HepG2 (cell line): ENCODE measurements at regions not wholly inside any gene's neighbourhood (a gene's known extent, or its start where the extent isn't known, plus 50 kb on each side); places are given as distances from the start of the nearest gene placed in this dataset.

ENCODE experiments used
- ATAC-seq: fragments of 200-7000 bp; cut with Tn5 transposase; 3 replicates; pipeline ENCODE4 v1.9.1; 2020; ENCODE audit warnings: mild to moderate bottlenecking, moderate library complexity
- BruUV-seq: library from RNA; stranded (reverse); fragments of 400-500 nt; replicated peaks from 2 replicates; lab custom pipeline; 2021; lab: Mats Ljungman, UMichigan
- CTCF ChIA-PET: fragments of 300-600 bp; formaldehyde crosslinking; extraction: SDS; loops from one replicate; lab custom pipeline; 2021; ENCODE audit warnings: low total read pairs, inconsistent platforms, low intra/inter-chr PET ratio; lab: Yijun Ruan, JAX
- POLR2A ChIA-PET: fragments of 350-600 bp; sonication (Branson Sonifier 250); formaldehyde crosslinking; loops from one replicate; lab custom pipeline; 2020; ENCODE audit warnings: antibody characterized with exemption, inconsistent platforms; lab: Yijun Ruan, JAX
- DNase-seq: peaks from one replicate; pipeline ENCODE4 v3.0.0-alpha.2; 2015; ENCODE audit warnings: low spot score
- FAIRE-seq: peaks from 3 replicates; lab custom pipeline; 2011; peaks lifted over from hg19 to GRCh38; lab: Jason Lieb, UNC
- H2AFZ ChIP-seq: one replicate; pipeline ENCODE4 v1.6.1; 2011; ENCODE audit warnings: low read length, inconsistent platforms
- H3K27ac ChIP-seq: fragments of 300-600 bp; 3 replicates; pipeline ENCODE4 v1.8.0; 2011; ENCODE audit warnings: mixed run types, mild to moderate bottlenecking, mixed read lengths, low read length, inconsistent platforms; ENCODE audit not compliant: insufficient read depth; ENCODE audit errors: extremely low read length
- H3K27me3 ChIP-seq, 2 experiments: fragments of 200-600 bp in 1 of 2; 2 replicates in 1 of 2; 3 replicates in 1 of 2; pipeline versions ENCODE4 v1.6.0 to v1.8.0; 2011; ENCODE audit warnings: low read length in 2 of 2, mild to moderate bottlenecking in 2 of 2, moderate library complexity in 2 of 2, inconsistent platforms in 1 of 2; ENCODE audit not compliant: insufficient read depth in 2 of 2, control insufficient read depth in 1 of 2
- H3K36me3 ChIP-seq, 2 experiments: fragments of 200-600 bp in 1 of 2; replicated peaks in 1 of 2; 2 replicates in 1 of 2; 3 replicates in 1 of 2; pipeline versions ENCODE4 v1.5.1 to v1.8.0; 2011; ENCODE audit warnings: low read length in 2 of 2, inconsistent platforms in 1 of 2; ENCODE audit not compliant: insufficient read depth in 2 of 2, control insufficient read depth in 1 of 2
- H3K4me1 ChIP-seq: 2 replicates; pipeline ENCODE4 v1.5.1; 2012; ENCODE audit warnings: low read length, inconsistent platforms; ENCODE audit not compliant: insufficient read depth
- H3K4me2 ChIP-seq: 2 replicates; pipeline ENCODE4 v1.6.0; 2011; ENCODE audit warnings: low read depth, low read length, inconsistent platforms
- H3K4me3 ChIP-seq, 3 experiments: fragments of 200-600 bp in 1 of 3; sonication (generic), shearing (Covaris generic) in 1 of 3; replicated peaks in 1 of 3; 2 replicates each; pipeline ENCODE4 v1.5.1; 2011 to 2016; ENCODE audit warnings: low read length in 3 of 3, inconsistent platforms in 2 of 3, low read depth in 2 of 3, mild to moderate bottlenecking in 2 of 3, control low read depth in 1 of 3, mixed read lengths in 1 of 3; ENCODE audit not compliant: insufficient read depth in 1 of 3
- H3K79me2 ChIP-seq: one replicate; pipeline ENCODE4 v1.6.1; 2011; ENCODE audit warnings: low read length, inconsistent platforms; ENCODE audit not compliant: insufficient read depth
- H3K9ac ChIP-seq: 2 replicates; pipeline ENCODE4 v1.6.0; 2011; ENCODE audit warnings: mild to moderate bottlenecking, low read depth, low read length, inconsistent platforms; ENCODE audit not compliant: insufficient read depth
- H3K9me3 ChIP-seq: 2 replicates; pipeline ENCODE4 v1.5.1; 2012; ENCODE audit warnings: mild to moderate bottlenecking, low read length
- H4K20me1 ChIP-seq: 2 replicates; pipeline ENCODE4 v1.6.0; 2011; ENCODE audit warnings: inconsistent platforms, mild to moderate bottlenecking, low read length, moderate library complexity; ENCODE audit not compliant: insufficient read depth
- ARNT2 ChIP-seq: sonication (generic); formaldehyde crosslinking; IDR thresholded peaks from 2 replicates; pipeline ENCODE4 v1.8.0; 2022; ENCODE audit warnings: mild to moderate bottlenecking, low read depth, missing genetic modification reagents, moderate library complexity
- CBX2 ChIP-seq, 2 experiments: fragments of 200-600 bp in 1 of 2; sonication (generic); formaldehyde crosslinking in 1 of 2; IDR thresholded peaks; 2 replicates each; pipeline versions ENCODE4 v1.7.0 to v1.8.1; 2018 to 2022; ENCODE audit warnings: low read depth in 2 of 2, low read length in 1 of 2, mild to moderate bottlenecking in 1 of 2, missing genetic modification reagents in 1 of 2
- FIP1L1 ChIP-seq: fragments of 200-400 bp; formaldehyde crosslinking; IDR thresholded peaks from 2 replicates; pipeline ENCODE4 v1.6.1; 2018; ENCODE audit warnings: low read depth, mild to moderate bottlenecking, low read length, moderate library complexity, borderline replicate concordance; ENCODE audit not compliant: insufficient read depth
- IKZF4 ChIP-seq: sonication (generic); formaldehyde crosslinking; IDR thresholded peaks from 2 replicates; pipeline ENCODE4 v1.5.1; 2020; ENCODE audit warnings: borderline replicate concordance, mild to moderate bottlenecking, low read depth, missing genetic modification reagents; ENCODE audit errors: not compliant biosample characterization
- MEF2D ChIP-seq: sonication (generic); formaldehyde crosslinking; IDR thresholded peaks from 2 replicates; pipeline ENCODE4 v1.5.1; 2020; ENCODE audit warnings: mild to moderate bottlenecking, missing genetic modification reagents
- MYC ChIP-seq: sonication (generic); formaldehyde crosslinking; IDR thresholded peaks from 2 replicates; pipeline ENCODE4 v1.9.0; 2021; ENCODE audit warnings: missing genetic modification reagents, borderline replicate concordance
- ZNF672 ChIP-seq: sonication (generic); formaldehyde crosslinking; IDR thresholded peaks from 2 replicates; pipeline ENCODE4 v1.8.1; 2022; ENCODE audit warnings: missing genetic modification reagents
- WGBS: methylation state at CpG from one replicate; pipeline ENCODE4 v1.1.6; 2017; ENCODE audit warnings: low lambda C conversion rate; 5-methylcytosine and 5-hydroxymethylcytosine counted together
- in situ Hi-C: cut with HindIII; loops from 2 replicates; pipeline ENCODE4 v1.10.0; 2017; ENCODE audit warnings: low pct_unique_long_range_greater_than_20kb; ENCODE audit not compliant: extremely low pct_ligation_motif_present
- intact Hi-C: fragments of 100-400 bp; cut with micrococcal nuclease; formaldehyde crosslinking; loops from one replicate; pipeline ENCODE4 v1.10.0; 2022; ENCODE audit not compliant: unreplicated experiment
- TF ChIP-seq, protein P1 (sequence below): sonication (generic); formaldehyde crosslinking; IDR thresholded peaks from 2 replicates; pipeline ENCODE4 v1.5.0; 2020; ENCODE audit warnings: missing genetic modification reagents

DNA sequence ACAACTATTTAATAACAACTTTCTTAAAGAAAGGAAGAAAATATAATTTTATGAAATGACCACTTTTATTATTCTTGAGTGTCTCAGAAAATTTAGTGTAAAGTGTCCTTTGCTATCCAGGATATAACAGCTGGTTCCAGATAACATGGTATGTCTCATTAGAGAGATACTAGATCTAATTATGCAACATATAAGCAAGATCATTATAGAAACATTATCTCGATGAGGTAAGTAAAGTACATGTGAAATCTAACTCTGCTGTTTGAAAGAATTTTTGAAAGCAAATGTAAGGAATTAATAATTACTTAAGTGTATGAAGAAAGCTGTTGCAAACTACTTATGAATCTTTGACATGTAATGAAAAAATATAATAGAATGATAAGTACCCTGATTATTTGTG lies 887.4 kb upstream of the CXADR start:
- Histone ChIP-seq H3K9me3 (no peaks in the 10 kb centered on the region; the same call in 1 of the 2 replicates), H3K79me2 (no peaks in the 10 kb centered on the region), H2AFZ (no peak overlapping the region), H3K27me3 (no peaks in the 10 kb centered on the region), H3K36me3 (no peaks in the 10 kb centered on the region), H3K9ac (no peak overlapping the region), H4K20me1 (no peaks in the 10 kb centered on the region), H3K27ac (no peak overlapping the region), H3K4me2 (no peak overlapping the region), H3K4me3 (no peak overlapping the region), H3K4me1 (no peaks in the 10 kb centered on the region)
- ChIA-PET CTCF (no interaction called here), POLR2A (no interaction called here)
- FAIRE-seq: no peak
- ATAC-seq: no peak
- intact Hi-C loops (no loop called here), in situ Hi-C loops (no loop called here)
- WGBS: 0% methylated on average over 1 of the region's 1 CpG
- DNase-seq: no peak
- BruUV-seq: no TSS peak
- no peak for TF ChIP-seq FIP1L1
- no peak for TF ChIP-seq MEF2D
- TF ChIP-seq ZNF672: no peak
- TF ChIP-seq ARNT2: no peak
- TF ChIP-seq CBX2 (IDR thresholded peaks at IDR 0.05; ENCODE audit: low read depth, low read length): no peak
- TF ChIP-seq CBX2 (CRISPR knock-in tag; IDR thresholded peaks at IDR 0.05; ENCODE audit: low read depth): no peak
- TF ChIP-seq, protein P1, sequence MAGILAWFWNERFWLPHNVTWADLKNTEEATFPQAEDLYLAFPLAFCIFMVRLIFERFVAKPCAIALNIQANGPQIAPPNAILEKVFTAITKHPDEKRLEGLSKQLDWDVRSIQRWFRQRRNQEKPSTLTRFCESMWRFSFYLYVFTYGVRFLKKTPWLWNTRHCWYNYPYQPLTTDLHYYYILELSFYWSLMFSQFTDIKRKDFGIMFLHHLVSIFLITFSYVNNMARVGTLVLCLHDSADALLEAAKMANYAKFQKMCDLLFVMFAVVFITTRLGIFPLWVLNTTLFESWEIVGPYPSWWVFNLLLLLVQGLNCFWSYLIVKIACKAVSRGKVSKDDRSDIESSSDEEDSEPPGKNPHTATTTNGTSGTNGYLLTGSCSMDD (CRISPR knock-in tag): no peak
- no peak for TF ChIP-seq MYC (CRISPR knock-in tag)
- TF ChIP-seq IKZF4 (CRISPR knock-in tag): no peak
